Right renal cortex interstitium (tissue), 3 donors: ENCODE measurements at regions not wholly inside any gene's neighbourhood (a gene's known extent, or its start where the extent isn't known, plus 50 kb on each side); places are given as distances from the start of the nearest gene placed in this dataset.

Experiments
- DNase-seq, 3 donors: peaks; one replicate each; pipeline ENCODE4 v3.0.0-alpha.2; 2013; ENCODE audit warnings: low read depth in 3 of 3, low spot score in 2 of 3

GRCh38 chr15:47158573-47158972 lies 558.7 kb upstream of the SEMA6D start:
- no peak for DNase-seq

GRCh38 chr15:47177177-47177576 lies 540.1 kb upstream of the SEMA6D start:
- DNase-seq, result no peak

- DNase-seq, result no peak
Measured at GRCh38 chr15:47179988-47180387, 537.3 kb upstream of the SEMA6D start.

GRCh38 chr15:47182818-47183217 lies 534.5 kb upstream of the SEMA6D start:
- DNase-seq, result no peak

GRCh38 chr15:47184003-47184907 lies 533.0 kb upstream of the SEMA6D start:
- peak; percentile 21 to 48 (median 36) for DNase-seq

GRCh38 chr15:47184908-47185801 lies 532.1 kb upstream of the SEMA6D start:
- DNase-seq, result peak in 1 of 3 donors; percentile 12

GRCh38 chr15:47186075-47186474 lies 531.2 kb upstream of the SEMA6D start:
- no peak for DNase-seq

- no peak for DNase-seq
Measured at GRCh38 chr15:47188758-47189507, 528.4 kb upstream of the SEMA6D start.

GRCh38 chr15:47194718-47195117 lies 522.6 kb upstream of the SEMA6D start:
- no peak for DNase-seq

- DNase-seq, result peak; percentile 74 to 84 (median 76)
Measured at GRCh38 chr15:47196048-47196447, 521.3 kb upstream of the SEMA6D start.

GRCh38 chr15:47203993-47204392 lies 513.3 kb upstream of the SEMA6D start:
- no peak for DNase-seq

GRCh38 chr15:47206358-47206978 lies 510.8 kb upstream of the SEMA6D start:
- no peak for DNase-seq

- DNase-seq, result no peak
Measured at GRCh38 chr15:47209591-47209990, 507.7 kb upstream of the SEMA6D start.

- no peak for DNase-seq
Measured at GRCh38 chr15:47212222-47213010, 504.9 kb upstream of the SEMA6D start.

GRCh38 chr15:47213883-47214282 lies 503.4 kb upstream of the SEMA6D start:
- no peak for DNase-seq

GRCh38 chr15:47218295-47218694 lies 499.0 kb upstream of the SEMA6D start:
- DNase-seq, result no peak

GRCh38 chr15:47244361-47244760 lies 472.9 kb upstream of the SEMA6D start:
- DNase-seq, result no peak

- no peak for DNase-seq
Measured at GRCh38 chr15:47246317-47246716, 471.0 kb upstream of the SEMA6D start.

- no peak for DNase-seq
Measured at GRCh38 chr15:47258521-47258920, 458.8 kb upstream of the SEMA6D start.

- DNase-seq, result no peak
Measured at GRCh38 chr15:47265686-47266085, 451.6 kb upstream of the SEMA6D start.
